ENCODE measurements at regions not wholly inside any gene's neighbourhood (a gene's known extent, or its start where the extent isn't known, plus 50 kb on each side); places are given as distances from the start of the nearest gene placed in this dataset.

DNA sequence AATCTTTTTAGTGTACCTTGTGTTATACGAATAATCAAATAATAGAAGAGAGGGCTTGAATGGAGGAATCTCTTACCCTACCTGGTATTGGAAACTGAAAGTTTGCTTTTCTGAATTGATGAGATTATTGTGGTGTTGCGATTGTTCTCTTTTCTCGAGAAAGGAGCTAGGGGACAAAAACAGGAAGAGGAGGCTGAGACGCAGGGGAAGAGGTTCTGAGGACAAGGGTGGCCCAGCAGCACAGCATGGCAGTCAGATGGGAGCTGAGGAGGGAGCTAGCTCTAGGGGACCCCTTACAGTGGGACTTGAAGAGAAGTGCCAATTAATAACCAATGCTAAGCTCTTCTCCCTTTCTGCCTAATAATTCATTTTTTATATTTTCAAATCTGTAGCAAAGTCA is 183.3 kb upstream of the DMAC1 start:
- DNase-seq = no peak

DNA sequence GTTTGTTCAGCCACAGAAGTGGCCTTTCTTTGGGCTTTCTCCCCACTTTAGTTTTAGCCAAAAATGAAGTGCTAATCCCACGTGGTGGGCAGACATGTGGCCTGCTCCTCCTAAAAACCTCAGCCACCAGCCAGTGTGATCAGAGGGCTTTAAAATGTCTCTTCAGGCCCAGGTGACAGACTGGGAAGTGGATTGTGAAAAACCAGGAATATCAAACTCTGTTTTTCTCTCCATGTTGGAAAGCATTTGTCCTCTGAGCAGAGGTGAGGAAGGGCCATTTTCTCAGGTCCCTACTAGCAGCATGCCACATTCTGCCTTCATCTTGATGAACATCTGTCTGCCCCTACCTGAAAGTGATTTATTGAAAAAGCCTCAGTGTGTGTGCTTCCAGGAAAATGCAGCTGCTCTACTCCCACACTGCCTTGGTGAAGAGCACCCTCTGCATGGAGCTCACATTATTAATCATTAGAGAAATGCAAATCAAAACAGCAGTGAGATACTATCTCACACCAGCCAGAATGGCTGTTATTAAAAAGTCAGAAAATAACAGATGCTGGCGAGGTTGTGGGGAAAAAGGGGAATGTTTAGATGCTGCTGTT is 181.2 kb upstream of the DMAC1 start:
- no peak for DNase-seq

DNA sequence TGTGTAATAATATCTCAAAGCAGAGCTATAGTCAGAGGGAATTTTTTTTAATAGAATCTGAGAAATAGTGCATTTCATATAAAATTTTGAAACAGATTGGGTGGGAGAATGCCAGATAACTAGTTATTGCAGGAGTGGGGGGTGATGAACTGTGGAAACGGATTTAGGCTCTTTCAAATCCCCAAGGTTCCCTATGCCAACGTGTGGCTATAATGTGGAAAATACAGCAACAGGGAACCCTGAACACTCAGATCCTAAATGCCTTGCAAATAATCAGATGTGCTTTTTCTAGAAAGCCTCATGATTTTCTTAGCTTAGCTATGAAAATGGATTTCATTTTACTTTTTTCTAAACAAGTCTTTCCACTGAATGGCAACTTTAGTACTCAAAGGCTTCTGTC is 180.5 kb upstream of the DMAC1 start:
- DNase-seq = no peak

DNA sequence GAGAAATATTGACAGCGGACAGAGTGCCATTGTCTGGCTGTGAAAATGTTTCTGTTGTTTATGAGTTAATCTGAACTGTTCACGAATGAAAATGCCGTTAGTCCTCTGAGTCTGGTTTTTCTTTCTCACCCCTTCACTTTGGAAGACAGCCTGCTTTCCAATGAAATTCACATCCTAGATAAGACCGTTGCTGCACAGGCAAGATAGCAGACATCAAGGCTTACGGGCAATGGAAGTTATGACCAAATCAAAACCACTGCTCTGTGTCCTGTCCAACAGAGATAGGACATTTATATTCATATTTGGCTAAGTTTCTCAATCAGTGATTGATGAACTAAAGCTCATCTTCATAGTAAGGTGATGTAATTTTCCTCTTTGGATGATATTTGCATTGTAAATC is 180.0 kb upstream of the DMAC1 start:
- no peak for DNase-seq

DNA sequence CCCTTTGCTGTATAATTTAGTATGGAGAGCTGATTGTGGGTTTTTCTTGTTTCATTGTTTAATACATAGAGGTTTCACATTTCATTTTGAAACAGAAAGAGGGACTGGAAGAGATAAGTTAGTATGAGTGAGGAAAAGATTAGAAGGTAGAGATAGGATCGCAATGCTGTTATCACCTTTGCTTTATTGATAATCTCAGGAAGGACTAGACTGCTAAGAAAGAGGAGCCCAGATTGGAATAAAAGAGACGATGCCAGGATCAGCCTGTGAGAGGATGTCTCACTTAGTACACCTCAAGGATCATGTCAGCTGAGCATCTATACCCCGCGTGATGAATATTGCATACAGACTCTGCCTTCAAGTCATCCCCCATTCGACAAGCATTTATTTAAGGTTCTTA is 178.0 kb upstream of the DMAC1 start:
- DNase-seq = no peak

DNA sequence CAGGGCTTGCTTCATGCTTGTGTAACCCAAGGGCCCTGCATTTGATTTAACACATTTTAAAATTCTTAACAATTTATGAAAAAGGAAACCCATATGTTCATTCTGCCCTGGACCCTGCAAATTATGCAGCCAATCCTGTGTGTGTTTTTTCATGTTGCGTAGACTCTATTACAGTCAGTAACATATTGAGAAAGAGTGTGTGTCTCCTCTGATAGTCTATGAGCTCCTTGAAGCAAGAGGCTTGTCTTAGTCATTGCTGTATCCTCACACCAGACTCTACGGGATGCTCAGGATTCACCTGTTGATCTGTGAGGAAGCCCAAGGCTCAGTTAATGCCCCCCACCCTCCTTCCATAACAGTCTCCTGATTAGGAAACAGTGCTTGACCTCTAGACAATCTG is 177.3 kb upstream of the DMAC1 start:
- no peak for DNase-seq

DNA sequence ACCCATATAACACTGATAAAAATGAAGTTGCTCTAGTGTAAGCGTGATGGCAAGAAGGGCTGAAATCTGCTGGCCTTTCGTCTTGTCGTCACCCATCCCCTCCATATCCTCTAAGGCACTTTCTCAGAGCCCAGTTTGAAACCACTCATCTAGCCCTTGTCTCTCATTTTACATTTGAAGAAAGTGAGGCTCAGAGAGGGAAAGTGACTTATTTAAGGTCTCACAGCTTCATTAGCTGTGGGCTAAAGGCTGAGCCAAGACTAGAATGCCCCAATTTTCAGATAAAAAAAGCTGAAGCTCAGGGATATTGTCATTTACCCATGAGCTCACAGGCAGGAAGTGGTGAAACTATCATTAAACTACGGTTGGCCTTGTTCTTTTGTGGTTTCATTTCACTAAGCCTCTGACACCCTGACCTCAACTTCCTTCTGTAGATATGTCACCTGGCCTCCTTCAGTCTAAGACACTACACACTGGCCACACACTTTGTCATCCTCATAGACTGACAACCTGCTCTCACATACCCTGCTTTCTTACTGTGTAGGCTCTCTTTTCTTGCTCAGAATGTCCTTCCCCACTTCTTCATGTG is 176.7 kb upstream of the DMAC1 start:
- no peak for DNase-seq

- no peak for DNase-seq
Observed at GRCh38 chr9:7975336-7975735, 175.8 kb upstream of the DMAC1 start.

DNA sequence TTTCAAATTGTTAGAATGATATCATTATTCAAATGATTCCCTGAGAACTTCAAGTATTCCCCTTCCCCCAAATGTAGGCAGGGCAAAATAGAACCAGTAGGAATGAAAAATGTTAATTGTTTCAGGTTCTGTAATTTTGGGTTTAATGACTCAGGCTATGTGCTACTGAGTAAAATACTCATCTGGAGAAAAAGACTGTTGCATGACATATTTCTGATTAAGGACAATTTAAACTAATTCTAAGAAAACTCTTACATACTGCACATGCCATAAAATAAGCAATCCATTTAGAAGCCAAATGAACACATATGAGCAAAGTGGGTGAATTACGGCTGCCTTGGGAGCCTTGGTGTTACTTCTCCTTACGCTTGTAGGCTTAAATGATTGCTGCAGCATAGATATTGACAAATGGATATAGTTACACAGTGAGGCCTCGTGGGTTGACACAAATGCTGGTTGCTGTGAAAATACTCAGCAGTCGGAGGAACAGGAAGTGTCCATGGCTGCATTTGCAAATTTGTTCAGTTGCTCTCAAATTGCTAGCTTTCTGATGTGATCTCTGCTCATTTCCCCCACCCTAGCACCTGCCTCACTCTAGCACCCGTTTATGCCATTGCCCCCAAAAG is 174.9 kb upstream of the DMAC1 start:
- no peak for DNase-seq

GRCh38 chr9:7973123-7973522 is 173.5 kb upstream of the DMAC1 start:
- no peak for DNase-seq

- peak; percentile 30 for DNase-seq
Observed at GRCh38 chr9:7970681-7971330, 171.2 kb upstream of the DMAC1 start.

- DNase-seq = no peak
Observed at GRCh38 chr9:7968687-7969086, 169.1 kb upstream of the DMAC1 start.

- no peak for DNase-seq
Observed at GRCh38 chr9:7967851-7968250, 168.3 kb upstream of the DMAC1 start.

DNA sequence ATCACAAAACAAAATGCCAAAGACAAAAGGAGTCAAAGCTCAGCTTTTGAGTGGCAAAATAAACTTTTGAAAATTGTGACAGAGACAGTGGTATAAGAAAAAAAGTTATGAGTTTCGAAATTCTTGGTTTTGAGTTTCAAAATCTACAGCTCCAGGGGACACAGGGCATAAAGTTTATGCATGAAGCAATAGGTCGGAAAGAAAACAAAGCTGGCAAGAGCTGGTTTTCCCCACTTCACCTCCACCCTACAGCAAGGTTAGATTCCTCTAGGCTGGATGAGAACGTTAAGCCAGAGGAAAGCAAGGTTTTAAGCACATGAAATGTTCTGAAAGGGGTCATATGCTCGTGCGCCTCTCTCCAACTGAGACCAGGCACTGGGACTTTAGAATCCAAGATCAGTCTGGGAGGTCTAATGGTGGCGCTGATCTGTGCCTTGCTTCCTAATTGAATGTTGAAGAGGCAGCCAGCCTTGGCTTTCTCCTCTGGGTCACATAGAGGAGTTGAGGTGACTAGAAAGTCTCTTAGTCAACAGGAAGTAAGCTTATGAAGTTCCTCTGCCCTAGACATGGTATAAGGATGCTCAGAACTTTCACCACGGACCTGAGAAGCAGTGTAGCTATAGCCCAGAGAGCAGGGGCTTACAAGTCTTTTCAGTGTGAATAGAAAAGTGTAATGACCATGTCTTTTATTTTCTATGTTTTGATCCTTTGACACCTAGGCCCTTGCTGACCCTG is 167.7 kb upstream of the DMAC1 start:
- no peak for DNase-seq

GRCh38 chr9:7965063-7965462 is 165.5 kb upstream of the DMAC1 start:
- DNase-seq = no peak

DNA sequence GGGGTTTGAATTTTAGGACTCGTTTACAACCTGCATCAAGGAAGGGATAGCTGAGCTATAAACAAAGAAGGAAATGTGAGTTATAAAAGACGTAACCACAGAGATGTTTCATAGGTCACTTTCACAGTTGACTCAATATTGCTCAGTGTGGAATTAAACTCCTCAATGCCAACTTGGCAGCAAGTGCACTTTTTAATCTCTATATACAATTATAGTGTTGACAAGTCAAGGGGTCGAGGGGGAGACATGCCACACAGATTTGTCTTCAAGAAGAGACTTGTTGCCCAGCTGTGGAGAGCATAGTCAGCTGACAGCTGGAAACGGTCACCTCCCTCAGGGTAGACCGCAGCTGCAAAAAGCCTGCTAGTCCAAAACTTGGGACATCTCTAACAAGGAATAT is 163.4 kb upstream of the DMAC1 start:
- DNase-seq = no peak

DNA sequence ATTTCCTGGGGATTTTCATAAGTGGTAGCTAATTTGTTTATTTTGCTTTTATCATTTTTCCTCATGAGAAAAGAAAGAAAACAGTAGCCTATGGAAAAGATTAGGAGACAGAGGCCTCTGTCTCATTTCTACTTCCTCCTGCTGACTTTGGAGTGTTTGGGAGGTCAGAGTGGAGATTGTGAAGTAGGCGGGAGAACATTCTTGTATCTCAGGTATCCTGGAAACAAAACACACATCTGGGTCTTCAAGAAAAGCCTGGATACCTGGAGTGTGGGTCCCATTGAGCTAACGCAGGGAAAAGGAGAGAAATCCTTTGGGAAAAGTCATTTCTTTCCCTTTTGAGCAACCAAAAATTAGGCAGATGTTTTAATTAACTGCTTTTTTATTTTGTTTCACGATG is 161.5 kb upstream of the DMAC1 start:
- DNase-seq = no peak

DNA sequence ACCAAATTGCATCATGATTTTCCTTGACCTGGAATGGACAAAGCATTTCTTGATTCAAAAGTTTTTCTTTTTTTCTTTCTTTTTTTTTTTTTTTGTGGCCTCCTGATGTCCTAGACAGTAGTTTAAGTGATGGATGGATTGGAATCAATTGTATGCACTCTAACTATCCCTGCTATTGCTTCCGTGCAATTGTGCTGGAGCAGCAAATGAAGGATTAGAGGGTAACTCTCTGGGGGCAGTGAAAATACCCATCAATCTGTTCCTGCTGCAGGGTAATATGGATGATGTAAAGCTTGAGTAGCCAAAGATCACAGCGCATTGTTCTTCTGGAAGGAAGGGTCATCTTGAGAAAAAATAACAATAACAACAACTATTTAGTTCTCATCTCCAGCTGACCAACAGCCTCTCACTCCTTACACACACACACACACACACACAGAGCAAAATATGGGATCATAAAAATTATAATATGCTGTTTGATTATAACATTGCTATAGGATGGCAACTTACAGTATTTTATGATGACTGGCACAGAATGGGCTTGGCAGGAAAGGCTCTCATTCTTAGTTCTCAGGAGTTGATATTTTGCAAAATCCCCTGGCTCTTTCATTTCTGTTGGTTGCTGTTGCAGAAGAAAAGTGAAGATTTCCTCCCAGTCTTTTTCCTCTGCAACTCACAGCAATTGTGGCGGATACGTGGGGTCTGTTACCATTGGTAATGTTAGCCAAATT is 160.9 kb upstream of the DMAC1 start:
- DNase-seq = no peak

- no peak for DNase-seq
Observed at GRCh38 chr9:7957803-7958202, 158.2 kb upstream of the DMAC1 start.

DNA sequence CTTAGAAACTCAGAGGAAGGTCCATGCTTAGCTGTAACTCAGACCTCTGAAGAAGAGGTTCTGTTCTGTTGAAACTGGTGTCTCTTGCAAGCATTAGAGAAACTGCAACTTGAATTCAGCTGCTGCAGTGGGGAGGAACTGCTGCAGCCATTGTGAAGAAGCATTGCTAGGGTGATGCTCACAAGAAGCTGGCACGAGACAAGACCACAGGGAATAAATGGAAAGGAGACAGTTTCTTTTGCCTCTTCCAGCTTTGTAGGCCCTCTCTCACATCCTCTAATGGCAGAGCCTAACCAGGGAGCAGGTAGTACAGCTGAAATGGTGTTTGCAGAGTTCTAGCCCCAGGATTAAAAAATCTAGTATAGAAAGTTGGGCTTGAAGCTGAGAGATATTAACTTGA is 148.0 kb upstream of the DMAC1 start:
- DNase-seq = no peak

- DNase-seq = no peak
Observed at GRCh38 chr9:7946458-7946857, 146.9 kb upstream of the DMAC1 start.

- no peak for DNase-seq
Observed at GRCh38 chr9:7944572-7944971, 145.0 kb upstream of the DMAC1 start.

Measured in left hindlimb (tissue), 1 donor.